T47D (cell line): ENCODE measurements at regions not wholly inside any gene's neighbourhood (a gene's known extent, or its start where the extent isn't known, plus 50 kb on each side); places are given as distances from the start of the nearest gene placed in this dataset.

Source experiments
- DNase-seq, 2 experiments: peaks; one replicate each; pipeline versions ENCODE4 v3.0.0 to v3.0.0-alpha.2; 2011 to 2012; ENCODE audit warnings: low read depth in 1 of 2, low spot score in 1 of 2
- JUND ChIP-seq: IDR thresholded peaks from 2 replicates; pipeline ENCODE4 v1.6.1; 2012; ENCODE audit warnings: low read depth
- in situ Hi-C: cut with HindIII; loops from 2 replicates; pipeline ENCODE4 v1.10.0; 2016; ENCODE audit warnings: low sequenced_read_pairs, low pct_unique_long_range_greater_than_20kb

DNA sequence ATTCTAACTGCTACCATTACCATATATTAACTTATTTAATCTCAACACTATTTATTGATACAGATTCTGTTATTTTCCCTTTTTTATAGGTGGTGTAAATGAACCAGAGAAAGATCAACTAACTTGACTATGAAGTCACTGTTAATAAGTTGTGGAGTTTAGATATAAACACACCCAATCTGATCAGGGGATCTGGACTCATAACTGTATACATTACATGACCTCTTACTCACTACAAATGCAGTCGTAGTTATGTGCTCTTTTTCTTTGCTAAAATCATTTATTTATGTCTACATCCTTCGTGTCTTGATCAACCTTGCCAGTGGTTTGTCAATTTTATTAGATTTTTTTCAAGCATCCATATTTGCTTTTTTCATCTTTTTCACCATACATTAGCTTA lies 614.8 kb upstream of the FAM241A start:
- in situ Hi-C loops, result no loop called here
- TF ChIP-seq JUND, result no peak
- no peak for DNase-seq

DNA sequence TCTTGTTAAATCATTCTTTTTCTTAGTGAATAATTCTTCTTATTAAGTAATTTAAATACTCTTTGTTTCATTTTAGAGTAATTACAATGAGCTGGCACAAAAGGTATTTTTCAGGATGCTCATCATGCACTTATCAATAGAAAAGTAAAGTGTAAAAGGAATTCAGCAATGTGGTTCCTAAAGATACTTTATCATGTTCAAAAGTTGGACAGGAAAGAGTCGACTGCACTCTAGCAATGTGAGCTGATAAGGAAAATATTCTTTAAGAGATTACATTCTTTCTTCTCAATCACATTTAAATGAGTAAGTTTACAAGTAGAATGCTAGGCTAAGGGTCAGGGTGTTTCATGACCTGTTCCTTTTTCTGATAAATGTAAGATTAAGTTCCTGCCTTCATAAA lies 609.5 kb upstream of the FAM241A start:
- in situ Hi-C loops, result no loop called here
- no peak for DNase-seq
- TF ChIP-seq JUND, result no peak

DNA sequence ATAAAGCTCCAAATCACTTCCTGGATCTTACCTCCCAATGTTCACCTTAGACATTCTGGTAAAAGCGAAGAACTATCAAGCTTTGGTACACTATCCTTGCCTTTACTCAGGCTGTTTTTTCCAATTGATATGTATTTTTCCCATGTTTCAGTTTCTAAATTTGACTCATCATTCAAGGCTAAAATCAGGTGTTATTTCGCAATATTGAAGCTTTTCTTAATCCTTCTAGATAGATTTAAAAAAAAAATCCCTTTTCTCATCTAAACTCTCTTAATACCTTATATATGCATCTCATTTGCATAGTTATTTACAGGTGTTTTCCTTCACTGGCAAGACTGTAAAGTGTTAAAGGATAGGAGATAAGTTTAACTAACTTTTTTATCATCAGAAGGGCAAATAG lies 608.1 kb upstream of the FAM241A start:
- DNase-seq, result no peak
- TF ChIP-seq JUND, result no peak
- in situ Hi-C loops, result no loop called here

DNA sequence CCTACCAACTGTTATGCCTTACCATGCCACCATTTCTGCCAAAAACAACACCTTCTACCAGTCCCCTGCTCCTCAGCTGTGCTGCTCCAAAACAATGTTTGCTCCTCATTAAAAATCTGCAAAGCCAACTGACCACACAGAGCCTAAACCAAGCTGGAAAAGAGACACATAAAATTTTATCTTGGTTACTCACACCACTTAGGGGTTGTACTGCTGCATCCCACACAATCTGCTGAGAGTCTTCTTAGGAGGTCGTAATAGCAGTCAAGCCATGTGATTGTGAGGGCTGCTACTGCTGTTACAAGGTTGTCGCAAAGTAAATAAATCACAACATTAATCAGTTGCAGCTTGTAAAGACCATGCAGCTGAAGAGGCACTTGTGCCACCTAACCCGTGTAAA lies 607.4 kb upstream of the FAM241A start:
- no peak for DNase-seq
- TF ChIP-seq JUND, result no peak
- in situ Hi-C loops, result no loop called here

DNA sequence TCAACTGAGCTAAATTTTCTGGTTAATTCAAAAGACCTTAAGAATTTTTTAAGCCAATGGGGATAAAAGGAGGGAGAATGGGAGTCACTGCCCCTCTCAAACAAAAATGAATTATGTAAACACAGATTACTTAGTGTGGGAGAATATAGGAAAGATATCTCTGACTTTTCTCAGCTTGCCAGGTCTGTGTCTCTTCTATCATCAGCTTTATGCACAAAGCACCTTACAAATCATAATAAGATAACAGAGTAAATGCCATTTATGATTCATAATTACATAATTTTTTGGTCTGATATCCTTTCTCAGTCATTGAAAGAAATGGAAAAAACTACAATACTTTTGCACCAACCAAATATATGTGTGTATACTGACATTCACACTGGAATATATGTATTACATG lies 604.6 kb upstream of the FAM241A start:
- no peak for TF ChIP-seq JUND
- in situ Hi-C loops, result no loop called here
- no peak for DNase-seq

DNA sequence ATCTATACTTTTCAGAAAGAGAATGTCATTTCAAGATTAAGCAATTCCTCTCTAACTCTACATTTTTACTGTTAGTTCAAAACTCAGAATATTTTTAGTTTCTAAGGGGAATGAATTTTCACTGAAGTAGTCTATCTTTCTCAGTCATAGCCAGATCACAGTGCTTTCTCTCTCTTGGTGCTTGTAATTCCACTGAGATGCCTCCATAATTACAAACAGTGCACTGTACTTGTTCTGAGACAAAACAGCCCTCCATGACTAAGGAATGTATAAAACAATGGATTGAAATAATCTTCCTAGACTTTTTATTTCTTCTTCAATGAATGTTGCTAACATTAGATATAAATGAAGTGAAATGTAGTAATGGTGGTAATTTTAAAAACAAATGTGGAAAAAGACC lies 603.2 kb upstream of the FAM241A start:
- no peak for DNase-seq
- TF ChIP-seq JUND, result no peak
- in situ Hi-C loops, result no loop called here

DNA sequence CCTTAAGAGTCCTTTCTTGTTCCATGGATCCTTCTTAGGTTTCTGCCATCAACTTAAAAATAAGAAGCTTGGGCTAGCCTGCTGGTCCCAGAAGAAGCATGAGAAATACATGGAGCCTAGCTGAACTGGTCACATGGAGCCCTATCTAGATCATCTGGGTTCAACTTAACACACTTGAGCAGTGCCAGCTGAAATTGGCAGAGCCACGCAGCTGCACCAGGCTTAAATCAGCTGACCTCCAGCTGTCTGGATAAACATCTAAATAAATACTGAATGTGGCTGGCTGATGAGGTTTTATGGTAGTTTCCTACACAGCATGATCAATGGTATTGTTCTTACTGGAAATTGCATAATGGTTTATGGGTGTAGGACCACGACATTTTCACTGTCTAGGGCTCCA lies 598.4 kb upstream of the FAM241A start:
- DNase-seq, result no peak
- TF ChIP-seq JUND, result no peak
- in situ Hi-C loops, result no loop called here

DNA sequence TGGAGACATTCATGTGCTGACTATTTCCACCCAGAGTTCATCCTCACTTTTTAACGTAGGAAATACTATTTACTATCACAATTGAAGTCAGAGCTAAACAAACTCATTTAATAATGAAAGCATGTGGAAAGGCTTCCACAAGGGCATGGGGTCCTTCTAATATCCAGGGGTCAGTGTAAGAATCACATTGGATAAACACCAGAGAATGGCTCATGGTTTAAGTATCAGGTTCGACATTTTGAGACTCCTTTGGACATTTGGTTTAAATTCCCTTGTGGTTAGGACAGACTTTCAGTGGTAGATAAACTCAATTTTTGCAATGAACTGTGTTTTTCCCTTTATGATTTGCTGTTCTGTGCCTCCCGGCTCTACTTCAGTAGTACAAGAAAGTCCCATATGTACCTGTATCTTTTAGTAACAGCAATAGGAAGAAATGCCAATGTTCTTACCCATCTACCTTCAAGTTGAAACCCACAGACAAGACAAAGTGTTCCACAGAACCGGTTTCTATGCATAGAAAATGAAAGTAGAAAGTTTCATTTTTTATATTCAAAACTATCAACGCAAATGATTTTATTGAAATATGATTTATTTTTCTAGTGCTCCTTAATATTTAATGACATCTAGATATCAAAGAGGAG lies 589.0 kb upstream of the FAM241A start:
- no peak for TF ChIP-seq JUND
- no peak for DNase-seq
- in situ Hi-C loops, result no loop called here

DNA sequence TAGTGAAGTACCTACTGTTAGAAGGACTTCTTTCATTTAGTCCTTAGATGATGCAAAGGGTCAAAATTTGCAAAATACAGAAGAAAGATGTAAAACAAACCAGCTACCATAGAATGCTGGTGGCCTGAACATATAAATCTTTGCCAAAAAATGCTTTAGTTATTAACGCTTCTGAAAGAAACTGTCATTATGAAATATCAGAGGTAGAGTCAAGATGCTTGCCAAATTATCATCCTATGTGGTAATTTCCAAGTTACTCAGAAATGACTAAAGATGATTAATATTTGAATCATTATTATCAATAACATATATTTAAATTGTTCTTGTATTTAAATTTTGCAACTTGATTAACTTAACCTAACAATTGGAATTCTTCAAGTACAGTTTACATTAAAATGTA lies 588.4 kb upstream of the FAM241A start:
- in situ Hi-C loops, result no loop called here

DNA sequence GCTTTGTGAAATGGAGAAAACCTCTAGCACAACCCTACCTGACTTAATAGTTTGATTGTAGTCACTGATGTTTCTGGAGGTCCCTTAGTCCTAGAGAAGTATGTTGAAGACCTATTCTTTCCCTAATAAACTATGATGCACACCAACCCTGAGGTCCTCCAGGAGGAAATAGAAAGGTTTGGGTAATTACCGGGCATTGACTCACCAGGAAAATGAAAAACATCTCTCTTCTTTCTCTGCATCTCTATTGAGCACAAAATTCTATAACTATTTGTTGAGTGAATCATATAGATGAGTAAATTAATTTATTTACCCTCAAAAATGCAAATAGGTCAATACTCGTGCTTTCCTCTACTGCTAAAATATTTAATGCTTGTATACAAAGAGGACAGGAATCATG lies 582.4 kb upstream of the FAM241A start:
- no peak for TF ChIP-seq JUND
- DNase-seq, result no peak
- in situ Hi-C loops, result no loop called here

More for the DNA sequence above, 588.4 kb upstream of the FAM241A start:
- no peak for DNase-seq
- no peak for TF ChIP-seq JUND

DNA sequence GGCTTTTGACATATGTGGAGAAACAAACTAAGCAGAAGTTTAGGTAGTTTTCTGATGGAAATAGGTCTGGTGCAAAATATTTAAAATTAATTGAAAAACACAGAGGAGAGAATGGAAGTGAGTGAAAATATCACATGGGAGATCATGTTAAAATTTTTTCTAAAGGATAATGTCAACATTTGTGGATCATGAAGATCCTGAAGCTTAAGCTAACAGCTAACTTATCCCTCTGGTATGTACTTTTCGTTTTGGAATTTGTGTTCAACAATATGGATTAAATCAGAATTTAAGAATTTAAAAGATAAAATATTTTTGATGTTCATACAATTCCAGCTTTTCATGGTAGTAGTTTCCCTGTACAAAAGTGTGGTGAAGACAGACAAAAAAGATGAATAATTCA lies 572.8 kb upstream of the FAM241A start:
- TF ChIP-seq JUND, result no peak
- DNase-seq, result peak in 1 of 2 experiments; percentile 4
- in situ Hi-C loops, result no loop called here

DNA sequence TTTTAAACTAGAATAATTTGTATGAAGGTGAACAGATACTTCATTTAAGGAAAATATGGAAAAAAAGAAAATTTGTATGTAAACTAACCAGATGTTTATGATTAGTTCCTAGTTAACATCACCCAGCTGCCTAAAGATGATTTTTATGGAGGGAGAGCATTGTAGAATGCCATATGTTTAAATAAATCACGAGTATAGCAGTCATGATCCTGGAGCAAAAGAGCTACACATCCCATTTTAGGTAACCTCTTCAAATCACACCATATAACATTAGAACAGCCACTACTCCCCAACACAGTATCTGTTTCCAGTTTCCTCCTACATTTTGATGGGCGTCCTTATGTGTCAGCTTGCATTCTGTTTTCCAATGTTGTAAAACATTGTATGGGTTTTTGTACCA lies 571.9 kb upstream of the FAM241A start:
- in situ Hi-C loops, result no loop called here
- no peak for TF ChIP-seq JUND
- no peak for DNase-seq

DNA sequence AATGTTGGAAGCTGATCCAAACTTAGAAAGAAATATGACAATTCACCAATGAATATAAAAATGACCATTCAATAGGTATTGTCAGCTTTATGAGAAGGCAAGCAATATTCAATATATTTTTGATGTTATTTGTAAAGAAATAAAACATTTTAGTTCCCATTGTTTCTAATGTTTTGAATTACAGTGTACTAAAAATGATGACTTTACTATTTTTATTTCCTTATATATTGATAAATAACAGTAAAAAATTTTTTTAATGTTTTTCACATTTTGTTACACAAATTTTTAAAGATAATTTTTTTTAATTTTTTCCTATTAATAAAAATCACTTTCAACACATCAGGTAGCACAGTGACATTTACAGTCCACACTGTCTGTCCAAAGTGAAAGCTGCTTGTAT lies 565.5 kb upstream of the FAM241A start:
- in situ Hi-C loops, result no loop called here
- TF ChIP-seq JUND, result no peak
- DNase-seq, result no peak

DNA sequence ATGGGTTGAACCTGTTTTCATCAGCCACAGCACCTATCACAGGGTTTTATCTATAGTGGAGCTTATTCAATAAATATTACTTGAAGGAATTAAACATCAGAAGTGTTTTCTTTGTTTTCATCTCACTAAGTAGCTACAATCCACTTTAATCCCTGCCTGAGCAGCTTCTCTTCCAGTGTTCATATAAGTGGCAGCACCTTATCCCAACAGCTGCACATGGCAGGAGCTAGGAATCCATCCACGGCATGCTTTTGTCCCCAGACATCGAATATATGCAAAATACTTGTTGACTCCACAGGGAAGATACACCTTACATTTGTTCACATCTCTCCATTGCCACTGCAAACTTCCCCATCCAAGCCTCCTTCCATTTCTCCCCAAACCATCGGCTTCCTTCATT lies 549.8 kb upstream of the FAM241A start:
- no peak for TF ChIP-seq JUND
- in situ Hi-C loops, result no loop called here
- no peak for DNase-seq
